ENCODE measurements at regions not wholly inside any gene's neighbourhood (a gene's known extent, or its start where the extent isn't known, plus 50 kb on each side); places are given as distances from the start of the nearest gene placed in this dataset.

- Histone ChIP-seq H3K4me2 (replicated peaks; ENCODE audit: extremely low read depth, low read length, poor library complexity, severe bottlenecking) (no peak overlapping the region), H3K36me3 (replicated peaks in 1 of 2; ENCODE audit: control insufficient read depth in 1 of 2, insufficient read depth in 2 of 2, low read length in 2 of 2) (no peaks in the 10 kb centered on the region), H3K27me3 (ENCODE audit: control insufficient read depth in 2 of 2, insufficient read depth in 2 of 2, low read length in 2 of 2) (no peaks in the 10 kb centered on the region), H3K9me3 (replicated peaks in 1 of 2; ENCODE audit: control insufficient read depth in 1 of 2, insufficient read depth in 1 of 2, low read length in 2 of 2) (no peaks in the 10 kb centered on the region), H4K20me1 (ENCODE audit: insufficient read depth, low read length) (peaks cover 37% of the 10 kb centered on the region), H3K79me2 (ENCODE audit: insufficient read depth, low read length) (peaks cover 63% of the 10 kb centered on the region), H3K4me1 (ENCODE audit: control insufficient read depth in 1 of 2, insufficient read depth in 2 of 2, low read length in 2 of 2) (no peaks in the 10 kb centered on the region), H2AFZ (ENCODE audit: insufficient read depth, low read depth, low read length, poor library complexity, severe bottlenecking) (no peak overlapping the region), H3K9ac (ENCODE audit: insufficient read depth, low read length, poor library complexity, severe bottlenecking) (no peak overlapping the region), H3K27ac (ENCODE audit: low read depth in 1 of 2, low read length in 2 of 2) (no peak overlapping the region), H3K4me3 (replicated peaks in 1 of 3; ENCODE audit: low read depth in 2 of 3, low read length in 3 of 3) (no peak overlapping the region)
- WGBS (ENCODE audit: insufficient coverage): 100% methylated on average over 3 of the region's 7 CpGs
- Mint-ChIP-seq H3K4me3 (no peak overlapping the region), H3K4me1 (peaks cover 14% of the 10 kb centered on the region), H3K27me3 (ENCODE audit: low read depth in 3 of 3) (no peaks in the 10 kb centered on the region), H3K9me3 (peaks cover 0 to 8% (median 0%) of the 10 kb centered on the region in 7 donors), H3K27ac (peak overlapping the region in 1 of 7 donors; percentile 18), H3K36me3 (peaks cover 19 to 46% of the 10 kb centered on the region in 2 donors)
- no peak for DNase-seq
- TF ChIP-seq, protein P1, sequence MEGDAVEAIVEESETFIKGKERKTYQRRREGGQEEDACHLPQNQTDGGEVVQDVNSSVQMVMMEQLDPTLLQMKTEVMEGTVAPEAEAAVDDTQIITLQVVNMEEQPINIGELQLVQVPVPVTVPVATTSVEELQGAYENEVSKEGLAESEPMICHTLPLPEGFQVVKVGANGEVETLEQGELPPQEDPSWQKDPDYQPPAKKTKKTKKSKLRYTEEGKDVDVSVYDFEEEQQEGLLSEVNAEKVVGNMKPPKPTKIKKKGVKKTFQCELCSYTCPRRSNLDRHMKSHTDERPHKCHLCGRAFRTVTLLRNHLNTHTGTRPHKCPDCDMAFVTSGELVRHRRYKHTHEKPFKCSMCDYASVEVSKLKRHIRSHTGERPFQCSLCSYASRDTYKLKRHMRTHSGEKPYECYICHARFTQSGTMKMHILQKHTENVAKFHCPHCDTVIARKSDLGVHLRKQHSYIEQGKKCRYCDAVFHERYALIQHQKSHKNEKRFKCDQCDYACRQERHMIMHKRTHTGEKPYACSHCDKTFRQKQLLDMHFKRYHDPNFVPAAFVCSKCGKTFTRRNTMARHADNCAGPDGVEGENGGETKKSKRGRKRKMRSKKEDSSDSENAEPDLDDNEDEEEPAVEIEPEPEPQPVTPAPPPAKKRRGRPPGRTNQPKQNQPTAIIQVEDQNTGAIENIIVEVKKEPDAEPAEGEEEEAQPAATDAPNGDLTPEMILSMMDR (IDR thresholded peaks at IDR 0.05): no peak
- intact Hi-C loops (cut with micrococcal nuclease): no loop called here
Observed at GRCh38 chr10:29712108-29712507, 77.3 kb upstream of the SVIL start.

DNA sequence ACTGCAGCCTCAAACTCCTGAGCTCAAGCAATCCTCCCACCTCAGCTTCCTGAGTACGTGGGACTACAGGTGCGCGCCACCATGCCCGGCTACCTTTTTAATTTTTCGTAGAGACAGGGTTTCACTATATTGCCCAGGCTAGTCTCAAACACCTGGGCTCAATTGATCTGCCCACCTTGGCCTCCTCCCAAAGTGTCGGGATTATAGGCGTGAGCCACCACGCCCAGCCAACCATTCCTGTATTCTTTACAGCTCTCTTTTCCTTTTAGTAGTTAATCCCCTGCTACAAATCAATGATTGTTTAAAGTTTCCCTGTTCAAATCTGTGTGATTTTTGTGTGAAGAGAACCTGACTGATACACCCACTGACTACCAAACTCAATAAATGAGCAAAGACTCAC is 75.4 kb upstream of the SVIL start:
- intact Hi-C loops (cut with micrococcal nuclease): no loop called here
- Histone ChIP-seq H3K36me3 (replicated peaks in 1 of 2; ENCODE audit: control insufficient read depth in 1 of 2, insufficient read depth in 2 of 2, low read length in 2 of 2) (no peaks in the 10 kb centered on the region), H3K4me2 (replicated peaks; ENCODE audit: extremely low read depth, low read length, poor library complexity, severe bottlenecking) (no peak overlapping the region), H2AFZ (ENCODE audit: insufficient read depth, low read depth, low read length, poor library complexity, severe bottlenecking) (no peak overlapping the region), H3K9ac (ENCODE audit: insufficient read depth, low read length, poor library complexity, severe bottlenecking) (no peak overlapping the region), H4K20me1 (ENCODE audit: insufficient read depth, low read length) (peaks cover 23% of the 10 kb centered on the region), H3K27ac (ENCODE audit: low read depth in 1 of 2, low read length in 2 of 2) (no peak overlapping the region), H3K4me3 (replicated peaks in 1 of 3; ENCODE audit: low read depth in 2 of 3, low read length in 3 of 3) (no peak overlapping the region), H3K79me2 (ENCODE audit: insufficient read depth, low read length) (peaks cover 43% of the 10 kb centered on the region), H3K4me1 (ENCODE audit: control insufficient read depth in 1 of 2, insufficient read depth in 2 of 2, low read length in 2 of 2) (no peaks in the 10 kb centered on the region), H3K9me3 (replicated peaks in 1 of 2; ENCODE audit: control insufficient read depth in 1 of 2, insufficient read depth in 1 of 2, low read length in 2 of 2) (no peaks in the 10 kb centered on the region), H3K27me3 (ENCODE audit: control insufficient read depth in 2 of 2, insufficient read depth in 2 of 2, low read length in 2 of 2) (no peaks in the 10 kb centered on the region)
- peaks cover 0 to 2% (median 0%) of the 10 kb centered on the region in 7 donors for H3K9me3 Mint-ChIP-seq
- no peak overlapping the region for H3K27ac Mint-ChIP-seq
- DNase-seq: no peak
- no peak overlapping the region for H3K4me3 Mint-ChIP-seq
- TF ChIP-seq, protein P1 (IDR thresholded peaks at IDR 0.05): no peak
- H3K36me3 Mint-ChIP-seq: peaks cover 23 to 46% of the 10 kb centered on the region in 2 donors
- peaks cover 10% of the 10 kb centered on the region for H3K4me1 Mint-ChIP-seq
- H3K27me3 Mint-ChIP-seq (ENCODE audit: low read depth in 3 of 3): no peaks in the 10 kb centered on the region
- WGBS (ENCODE audit: insufficient coverage): 94% methylated on average over 6 of the region's 8 CpGs

Measured in CD14-positive monocyte (primary cell).